Calu3 (cell line): ENCODE measurements at regions not wholly inside any gene's neighbourhood (a gene's known extent, or its start where the extent isn't known, plus 50 kb on each side); places are given as distances from the start of the nearest gene placed in this dataset.
"Not testable (repeated sequence)": the region's sequence is repeated elsewhere in the genome, so short reads cannot be mapped to it uniquely, and the experiment has no call there.

Source experiments
- BruUV-seq: library from RNA; stranded (reverse); fragments of 400-500 nt; replicated peaks from 2 replicates; lab custom pipeline; 2021; lab: Mats Ljungman, UMichigan
- CTCF ChIA-PET: fragments of 300-600 bp; sonication (Branson Sonifier 250); formaldehyde crosslinking; loops from one replicate; lab custom pipeline; 2022; ENCODE audit warnings: antibody characterized with exemption; lab: Charles Lee
- DNase-seq: peaks from one replicate; pipeline ENCODE4 v3.0.0; 2022
- H3K27ac Mint-ChIP-seq: one replicate; pipeline ENCODE4 v1.8.0; 2022; ENCODE audit warnings: mixed read lengths; ENCODE audit not compliant: unreplicated experiment
- H3K27me3 Mint-ChIP-seq: one replicate; pipeline ENCODE4 v1.8.0; 2022; ENCODE audit warnings: mixed read lengths; ENCODE audit not compliant: unreplicated experiment
- H3K36me3 Mint-ChIP-seq: one replicate; pipeline ENCODE4 v1.8.0; 2022; ENCODE audit warnings: mild to moderate bottlenecking, moderate library complexity, mixed read lengths; ENCODE audit not compliant: insufficient read depth, unreplicated experiment
- H3K4me1 Mint-ChIP-seq: one replicate; pipeline ENCODE4 v1.8.0; 2022; ENCODE audit warnings: mild to moderate bottlenecking, low read depth, mixed read lengths; ENCODE audit not compliant: unreplicated experiment
- H3K4me3 Mint-ChIP-seq: one replicate; pipeline ENCODE4 v1.8.0; 2022; ENCODE audit warnings: mild to moderate bottlenecking, low read depth, moderate library complexity, mixed read lengths; ENCODE audit not compliant: unreplicated experiment
- H3K9me3 Mint-ChIP-seq: one replicate; pipeline ENCODE4 v1.8.0; 2022; ENCODE audit warnings: low read depth, mixed read lengths; ENCODE audit not compliant: unreplicated experiment
- CTCF ChIP-seq: fragments of 200-600 bp; IDR thresholded peaks from one replicate; pipeline ENCODE4 v1.8.0; 2022; ENCODE audit warnings: antibody characterized with exemption; ENCODE audit not compliant: unreplicated experiment
- intact Hi-C: fragments of 100-400 bp; cut with micrococcal nuclease; formaldehyde crosslinking; loops from one replicate; pipeline ENCODE4 v1.10.0; 2022; ENCODE audit not compliant: unreplicated experiment

GRCh38 chr1:101367630-101368029 is 130.8 kb downstream of the S1PR1 start:
- Mint-ChIP-seq H3K27ac (no peak overlapping the region), H3K27me3 (peaks cover 12% of the 10 kb centered on the region), H3K36me3 (no peaks in the 10 kb centered on the region), H3K4me3 (no peak overlapping the region), H3K9me3 (peaks cover 3% of the 10 kb centered on the region), H3K4me1 (no peaks in the 10 kb centered on the region)
- DNase-seq = no peak
- no peak for TF ChIP-seq CTCF
- CTCF ChIA-PET = no interaction called here
- no TSS peak for BruUV-seq
- intact Hi-C loops = no loop called here

- peaks cover 3% of the 10 kb centered on the region for H3K9me3 Mint-ChIP-seq
- CTCF ChIA-PET = no interaction called here
- H3K4me1 Mint-ChIP-seq = no peaks in the 10 kb centered on the region
- H3K36me3 Mint-ChIP-seq = no peaks in the 10 kb centered on the region
- intact Hi-C loops = no loop called here
- peaks cover under 1% of the 10 kb centered on the region for H3K27me3 Mint-ChIP-seq
- no peak overlapping the region for H3K4me3 Mint-ChIP-seq
- TF ChIP-seq CTCF = no peak
- DNase-seq = no peak
- no peak overlapping the region for H3K27ac Mint-ChIP-seq
- BruUV-seq = no TSS peak
Observed at GRCh38 chr1:101370488-101370887, 133.7 kb downstream of the S1PR1 start.

- Mint-ChIP-seq H3K36me3 (no peaks in the 10 kb centered on the region), H3K4me1 (no peaks in the 10 kb centered on the region), H3K27ac (no peak overlapping the region), H3K27me3 (no peaks in the 10 kb centered on the region), H3K9me3 (peaks cover 3% of the 10 kb centered on the region), H3K4me3 (no peak overlapping the region)
- DNase-seq = no peak
- intact Hi-C loops = no loop called here
- CTCF ChIA-PET = no interaction called here
- TF ChIP-seq CTCF = no peak
- no TSS peak for BruUV-seq
Observed at GRCh38 chr1:101371259-101371658, 134.4 kb downstream of the S1PR1 start.

- H3K27me3 Mint-ChIP-seq = no peaks in the 10 kb centered on the region
- H3K36me3 Mint-ChIP-seq = no peaks in the 10 kb centered on the region
- intact Hi-C loops = no loop called here
- no peak overlapping the region for H3K4me3 Mint-ChIP-seq
- no TSS peak for BruUV-seq
- H3K9me3 Mint-ChIP-seq = peaks cover 3% of the 10 kb centered on the region
- CTCF ChIA-PET = no interaction called here
- DNase-seq = no peak
- no peaks in the 10 kb centered on the region for H3K4me1 Mint-ChIP-seq
- TF ChIP-seq CTCF = no peak
- no peak overlapping the region for H3K27ac Mint-ChIP-seq
Observed at GRCh38 chr1:101373570-101373969, 136.8 kb downstream of the S1PR1 start.

- H3K9me3 Mint-ChIP-seq, DNase-seq, intact Hi-C loops, CTCF ChIA-PET, H3K36me3 Mint-ChIP-seq, H3K4me1 Mint-ChIP-seq, H3K4me3 Mint-ChIP-seq, H3K27me3 Mint-ChIP-seq, H3K27ac Mint-ChIP-seq, BruUV-seq: not testable (repeated sequence)
Observed at GRCh38 chr1:101375448-101375847, 138.6 kb downstream of the S1PR1 start.
